Activated T-cell treated with anti-CD3 and anti-CD28 coated beads for 48 hours (primary cell): ENCODE measurements at regions not wholly inside any gene's neighbourhood (a gene's known extent, or its start where the extent isn't known, plus 50 kb on each side); places are given as distances from the start of the nearest gene placed in this dataset.

ENCODE experiments used
- DNase-seq: peaks from one replicate; pipeline ENCODE4 v3.0.0-alpha.2; 2020; ENCODE audit warnings: low read depth

- DNase-seq = no peak
Measured at GRCh38 chr4:176981074-176981473, 188.4 kb upstream of the VEGFC start.

GRCh38 chr4:176981551-176981950 is 188.8 kb upstream of the VEGFC start:
- DNase-seq = no peak

- no peak for DNase-seq
Measured at GRCh38 chr4:176988226-176988625, 195.5 kb upstream of the VEGFC start.

- no peak for DNase-seq
Measured at GRCh38 chr4:176989186-176989585, 196.5 kb upstream of the VEGFC start.

GRCh38 chr4:176999935-177000543 is 207.3 kb upstream of the VEGFC start:
- DNase-seq = no peak

- no peak for DNase-seq
Measured at GRCh38 chr4:177001271-177002175, 208.8 kb upstream of the VEGFC start.

- DNase-seq = no peak
Measured at GRCh38 chr4:177005674-177006230, 213.0 kb upstream of the VEGFC start.

- no peak for DNase-seq
Measured at GRCh38 chr4:177006331-177006730, 213.6 kb upstream of the VEGFC start.

- no peak for DNase-seq
Measured at GRCh38 chr4:177008071-177008835, 215.5 kb upstream of the VEGFC start.

GRCh38 chr4:177008836-177009501 is 216.2 kb upstream of the VEGFC start:
- no peak for DNase-seq

GRCh38 chr4:177010418-177010817 is 217.7 kb upstream of the VEGFC start:
- no peak for DNase-seq

- DNase-seq = no peak
Measured at GRCh38 chr4:177012918-177013545, 220.3 kb upstream of the VEGFC start.

GRCh38 chr4:177016541-177017141 is 223.9 kb upstream of the VEGFC start:
- no peak for DNase-seq

- no peak for DNase-seq
Measured at GRCh38 chr4:177023951-177024350, 231.2 kb upstream of the VEGFC start.

GRCh38 chr4:177032341-177032740 is 239.6 kb upstream of the VEGFC start:
- no peak for DNase-seq

- no peak for DNase-seq
Measured at GRCh38 chr4:177033135-177033534, 240.4 kb upstream of the VEGFC start.

GRCh38 chr4:177033632-177034031 is 240.9 kb upstream of the VEGFC start:
- DNase-seq = no peak

- DNase-seq = no peak
Measured at GRCh38 chr4:177041356-177041755, 248.6 kb upstream of the VEGFC start.

GRCh38 chr4:177047070-177047850 is 254.5 kb upstream of the VEGFC start:
- peak; percentile 40 for DNase-seq

GRCh38 chr4:177047851-177048174 is 255.1 kb upstream of the VEGFC start:
- no peak for DNase-seq
